ENCODE measurements at regions not wholly inside any gene's neighbourhood (a gene's known extent, or its start where the extent isn't known, plus 50 kb on each side); places are given as distances from the start of the nearest gene placed in this dataset.
A peak's percentile ranks its signal among the peaks of the same experiment; 100 is the strongest.

- no peaks in the 10 kb centered on the region for H3K36me3 ChIP-seq
- peaks cover 0 to 11% (median 0%) of the 10 kb centered on the region in 11 donors for H3K9me3 ChIP-seq
- H3K4me1 ChIP-seq, result peaks cover 0 to 14% (median 0%) of the 10 kb centered on the region in 9 donors
- intact Hi-C loops (cut with DNase I), result no loop called here
- DNase-seq (no peak), ATAC-seq (no peak)
- H3K27ac ChIP-seq, result no peak overlapping the region
- H3K4me3 ChIP-seq, result no peak overlapping the region
- WGBS, 2 donors, result 91 to 94% methylated on average over 7 of the region's 7 CpGs
- H3K27me3 ChIP-seq, result peaks cover 0 to 27% (median 6%) of the 10 kb centered on the region in 7 donors
- TF ChIP-seq CTCF (IDR thresholded peaks at IDR 0.05), result no peak
Measured at GRCh38 chr5:179484761-179485160, 65.6 kb upstream of the RUFY1 start.

GRCh38 chr5:179484201-179484600 is 66.2 kb upstream of the RUFY1 start:
- no peak overlapping the region for H3K27ac ChIP-seq
- H3K4me1 ChIP-seq, result peaks cover 0 to 14% (median 0%) of the 10 kb centered on the region in 9 donors
- no peak for ATAC-seq
- intact Hi-C loops (cut with DNase I), result no loop called here
- no peaks in the 10 kb centered on the region for H3K36me3 ChIP-seq
- no peak for TF ChIP-seq CTCF (IDR thresholded peaks at IDR 0.05)
- H3K4me3 ChIP-seq, result no peak overlapping the region
- DNase-seq, result no peak
- peaks cover 0 to 27% (median 6%) of the 10 kb centered on the region in 7 donors for H3K27me3 ChIP-seq
- 77 to 90% methylated on average over 6 of the region's 6 CpGs for WGBS, 2 donors
- peaks cover 0 to 11% (median 0%) of the 10 kb centered on the region in 11 donors for H3K9me3 ChIP-seq

GRCh38 chr5:179478624-179479023 is 71.7 kb upstream of the RUFY1 start:
- Histone ChIP-seq H3K36me3 (no peaks in the 10 kb centered on the region), H3K27me3 (peaks cover 0 to 15% (median 0%) of the 10 kb centered on the region in 7 donors), H3K4me1 (no peaks in the 10 kb centered on the region), H3K4me3 (no peak overlapping the region), H3K9me3 (peaks cover 0 to 11% (median 0%) of the 10 kb centered on the region in 11 donors), H3K27ac (no peak overlapping the region)
- no peak for DNase-seq
- ATAC-seq, result no peak
- intact Hi-C loops (cut with DNase I), result no loop called here
- WGBS, 2 donors, result 87 to 90% methylated on average over 5 of the region's 5 CpGs
- no peak for TF ChIP-seq CTCF (IDR thresholded peaks at IDR 0.05)

- no peak for ATAC-seq
- 44 to 53% methylated on average over 19 of the region's 19 CpGs for WGBS, 2 donors
- TF ChIP-seq CTCF (IDR thresholded peaks at IDR 0.05), result no peak
- peaks cover 0 to 15% (median 0%) of the 10 kb centered on the region in 7 donors for H3K27me3 ChIP-seq
- peak overlapping the region in 1 of 10 donors; percentile 58 for H3K27ac ChIP-seq
- H3K36me3 ChIP-seq, result no peaks in the 10 kb centered on the region
- DNase-seq, result no peak
- H3K4me1 ChIP-seq, result no peaks in the 10 kb centered on the region
- H3K9me3 ChIP-seq, result peaks cover 0 to under 1% (median 0%) of the 10 kb centered on the region in 11 donors
- intact Hi-C loops (cut with DNase I), result no loop called here
- H3K4me3 ChIP-seq, result no peak overlapping the region
Measured at GRCh38 chr5:179475208-179475751, 75.1 kb upstream of the RUFY1 start.
